Neural cell (in vitro differentiated cells): ENCODE measurements at regions not wholly inside any gene's neighbourhood (a gene's known extent, or its start where the extent isn't known, plus 50 kb on each side); places are given as distances from the start of the nearest gene placed in this dataset.

Experiments
- H2AFZ ChIP-seq: fragments of 200-600, 300-800 bp; sonication (generic), shearing (Covaris generic); 2 replicates; pipeline ENCODE4 v1.6.0; 2014; ENCODE audit warnings: low read depth, mild to moderate bottlenecking, antibody characterized with exemption, low read length, moderate library complexity
- H3F3A ChIP-seq: fragments of 200-600 bp; shearing (Covaris generic); 2 replicates; pipeline ENCODE4 v1.6.1; 2016; ENCODE audit warnings: mild to moderate bottlenecking, moderate library complexity, mixed read lengths, antibody characterized with exemption, low read length; ENCODE audit not compliant: insufficient read depth, poor library complexity, severe bottlenecking
- H3K27ac ChIP-seq: fragments of 200-600, 300-800 bp; sonication (generic), shearing (Covaris generic); 2 replicates; pipeline ENCODE4 v1.5.1; 2014; ENCODE audit warnings: mild to moderate bottlenecking, low read length, moderate library complexity
- H3K27me3 ChIP-seq: fragments of 300-800, 200-600 bp; sonication (generic), shearing (Covaris generic); 2 replicates; pipeline ENCODE4 v1.6.0; 2014; ENCODE audit warnings: mild to moderate bottlenecking, low read depth, low read length, moderate library complexity; ENCODE audit not compliant: insufficient read depth
- H3K36me3 ChIP-seq: fragments of 300-800, 200-600 bp; sonication (generic), shearing (Covaris generic); 2 replicates; pipeline ENCODE4 v1.5.1; 2014; ENCODE audit warnings: mild to moderate bottlenecking, antibody characterized with exemption, low read length, moderate library complexity; ENCODE audit not compliant: insufficient read depth
- H3K4me2 ChIP-seq: fragments of 300-800, 200-600 bp; sonication (generic), shearing (Covaris generic); 2 replicates; pipeline ENCODE4 v1.6.0; 2014; ENCODE audit warnings: mild to moderate bottlenecking, low read length
- H3K4me3 ChIP-seq: fragments of 300-800, 200-600 bp; sonication (generic), shearing (Covaris generic); 2 replicates; pipeline ENCODE4 v1.5.1; 2014; ENCODE audit warnings: mild to moderate bottlenecking, low read length, moderate library complexity
- H3K79me2 ChIP-seq: fragments of 200-600 bp; shearing (Covaris generic); replicated peaks from 2 replicates; pipeline ENCODE4 v1.6.0; 2014; ENCODE audit warnings: mild to moderate bottlenecking, low read length, moderate library complexity; ENCODE audit not compliant: insufficient read depth
- H3K9ac ChIP-seq: fragments of 300-800, 200-600 bp; sonication (generic), shearing (Covaris generic); 2 replicates; pipeline ENCODE4 v1.6.1; 2016; ENCODE audit warnings: mild to moderate bottlenecking, low read length, mixed read lengths
- H3K9me2 ChIP-seq: fragments of 200-600 bp; shearing (Covaris generic); 2 replicates; pipeline ENCODE4 v1.6.1; 2016; ENCODE audit warnings: mild to moderate bottlenecking, low read length, mixed read lengths; ENCODE audit not compliant: insufficient read depth
- H3K9me3 ChIP-seq: fragments of 200-600, 300-800 bp; sonication (generic), shearing (Covaris generic); 2 replicates; pipeline ENCODE4 v1.6.1; 2016; ENCODE audit warnings: mild to moderate bottlenecking, mixed run types, low read length, moderate library complexity, mixed read lengths
- H4K20me1 ChIP-seq: fragments of 200-600 bp; shearing (Covaris generic); 2 replicates; pipeline ENCODE4 v1.6.1; 2016; ENCODE audit warnings: mild to moderate bottlenecking, mixed run types; ENCODE audit not compliant: insufficient read depth
- EP300 ChIP-seq: fragments of 450-650 bp; conservative IDR thresholded peaks from 2 replicates; pipeline ENCODE4 v1.6.1; 2014; ENCODE audit warnings: antibody characterized with exemption, mild to moderate bottlenecking, moderate library complexity; ENCODE audit not compliant: poor library complexity, severe bottlenecking
- EZH2 ChIP-seq: fragments of 200-600, 300-800 bp; shearing (Covaris generic), sonication (generic); IDR thresholded peaks from 2 replicates; pipeline ENCODE4 v1.6.1; 2014; ENCODE audit warnings: antibody characterized with exemption, low read length, borderline replicate concordance, mild to moderate bottlenecking; ENCODE audit not compliant: insufficient read depth, poor library complexity, severe bottlenecking
- MXI1 ChIP-seq: fragments of 450-650 bp; conservative IDR thresholded peaks from 2 replicates; pipeline ENCODE4 v1.6.1; 2014; ENCODE audit warnings: antibody characterized with exemption, mild to moderate bottlenecking; ENCODE audit not compliant: poor library complexity, severe bottlenecking
- POLR2AphosphoS5 ChIP-seq: IDR thresholded peaks from 2 replicates; pipeline ENCODE4 v1.6.1; 2012
- RAD21 ChIP-seq: fragments of 450-650 bp; conservative IDR thresholded peaks from 2 replicates; pipeline ENCODE4 v1.6.1; 2014; ENCODE audit warnings: antibody characterized with exemption, mild to moderate bottlenecking, moderate library complexity
- SMC3 ChIP-seq: fragments of 450-650 bp; conservative IDR thresholded peaks from 2 replicates; pipeline ENCODE4 v1.6.1; 2014; ENCODE audit warnings: antibody characterized with exemption, mild to moderate bottlenecking, moderate library complexity; ENCODE audit not compliant: poor library complexity
- TAF1 ChIP-seq: IDR thresholded peaks from 2 replicates; pipeline ENCODE4 v1.6.1; 2012; ENCODE audit warnings: low read depth
- TF ChIP-seq, protein P1 (sequence below): IDR thresholded peaks from 2 replicates; pipeline ENCODE4 v1.6.1; 2012; ENCODE audit warnings: borderline replicate concordance
- TF ChIP-seq, protein P2 (sequence below): fragments of 450-650 bp; IDR thresholded peaks from 2 replicates; pipeline ENCODE4 v1.5.1; 2014; ENCODE audit warnings: antibody characterized with exemption, mild to moderate bottlenecking, moderate library complexity; ENCODE audit not compliant: poor library complexity, severe bottlenecking

DNA sequence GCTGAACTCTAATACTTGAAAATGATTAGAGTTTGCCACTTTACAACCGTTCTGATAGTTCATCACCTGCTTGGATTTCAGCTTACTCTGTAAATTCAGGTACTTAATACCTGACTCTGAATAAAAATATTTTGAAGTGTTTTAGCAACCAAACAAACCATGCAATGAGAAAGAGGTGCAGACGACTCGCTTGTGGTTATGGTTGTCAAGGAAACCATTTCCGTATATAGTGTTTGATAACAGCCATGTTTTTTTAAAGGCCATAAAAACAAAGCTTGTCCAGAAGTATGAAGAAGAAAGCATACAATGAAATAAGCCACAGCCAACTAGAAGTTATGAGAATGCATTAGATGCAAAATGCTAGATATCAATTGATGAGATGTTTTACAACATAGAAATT, 167.2 kb upstream of the HMCN1 start:
- no peaks in the 10 kb centered on the region for H3K79me2 ChIP-seq
- no peak overlapping the region for H3K27ac ChIP-seq
- no peak for TF ChIP-seq MXI1
- TF ChIP-seq EZH2, result no peak
- no peak for TF ChIP-seq TAF1
- no peaks in the 10 kb centered on the region for H3K27me3 ChIP-seq
- no peaks in the 10 kb centered on the region for H4K20me1 ChIP-seq
- H3K9ac ChIP-seq, result no peak overlapping the region
- no peak overlapping the region for H2AFZ ChIP-seq
- no peak overlapping the region for H3K4me2 ChIP-seq
- H3K36me3 ChIP-seq, result no peaks in the 10 kb centered on the region
- no peaks in the 10 kb centered on the region for H3F3A ChIP-seq
- no peak overlapping the region for H3K4me3 ChIP-seq
- H3K9me3 ChIP-seq, result no peaks in the 10 kb centered on the region
- no peaks in the 10 kb centered on the region for H3K9me2 ChIP-seq

DNA sequence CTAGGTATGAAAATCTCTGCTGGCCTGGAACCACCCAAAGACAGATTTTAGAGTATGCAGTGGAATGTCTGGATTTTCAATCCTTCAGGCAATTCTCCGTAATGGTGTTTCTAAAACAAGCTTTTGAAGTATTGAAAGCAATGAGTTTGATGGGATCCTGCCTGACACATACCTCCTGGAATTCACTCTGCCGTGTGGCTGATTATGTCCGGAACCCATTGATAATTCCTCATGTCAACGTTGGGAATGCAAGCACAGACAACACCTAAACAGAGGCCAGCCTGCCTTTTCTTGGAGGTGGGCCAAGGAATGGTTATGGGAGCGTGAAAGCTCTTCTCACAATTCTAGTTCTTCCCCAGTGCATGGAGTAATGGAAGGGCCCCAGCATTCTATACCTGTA, 168.9 kb upstream of the HMCN1 start:
- no peaks in the 10 kb centered on the region for H3F3A ChIP-seq
- H3K9ac ChIP-seq, result no peak overlapping the region
- H3K9me3 ChIP-seq, result no peaks in the 10 kb centered on the region
- H3K27me3 ChIP-seq, result no peaks in the 10 kb centered on the region
- H3K79me2 ChIP-seq, result no peaks in the 10 kb centered on the region
- no peak overlapping the region for H3K4me3 ChIP-seq
- H3K9me2 ChIP-seq, result no peaks in the 10 kb centered on the region
- no peaks in the 10 kb centered on the region for H3K36me3 ChIP-seq
- H2AFZ ChIP-seq, result no peak overlapping the region
- TF ChIP-seq POLR2AphosphoS5, result no peak
- no peak for TF ChIP-seq EP300
- TF ChIP-seq, protein P1, sequence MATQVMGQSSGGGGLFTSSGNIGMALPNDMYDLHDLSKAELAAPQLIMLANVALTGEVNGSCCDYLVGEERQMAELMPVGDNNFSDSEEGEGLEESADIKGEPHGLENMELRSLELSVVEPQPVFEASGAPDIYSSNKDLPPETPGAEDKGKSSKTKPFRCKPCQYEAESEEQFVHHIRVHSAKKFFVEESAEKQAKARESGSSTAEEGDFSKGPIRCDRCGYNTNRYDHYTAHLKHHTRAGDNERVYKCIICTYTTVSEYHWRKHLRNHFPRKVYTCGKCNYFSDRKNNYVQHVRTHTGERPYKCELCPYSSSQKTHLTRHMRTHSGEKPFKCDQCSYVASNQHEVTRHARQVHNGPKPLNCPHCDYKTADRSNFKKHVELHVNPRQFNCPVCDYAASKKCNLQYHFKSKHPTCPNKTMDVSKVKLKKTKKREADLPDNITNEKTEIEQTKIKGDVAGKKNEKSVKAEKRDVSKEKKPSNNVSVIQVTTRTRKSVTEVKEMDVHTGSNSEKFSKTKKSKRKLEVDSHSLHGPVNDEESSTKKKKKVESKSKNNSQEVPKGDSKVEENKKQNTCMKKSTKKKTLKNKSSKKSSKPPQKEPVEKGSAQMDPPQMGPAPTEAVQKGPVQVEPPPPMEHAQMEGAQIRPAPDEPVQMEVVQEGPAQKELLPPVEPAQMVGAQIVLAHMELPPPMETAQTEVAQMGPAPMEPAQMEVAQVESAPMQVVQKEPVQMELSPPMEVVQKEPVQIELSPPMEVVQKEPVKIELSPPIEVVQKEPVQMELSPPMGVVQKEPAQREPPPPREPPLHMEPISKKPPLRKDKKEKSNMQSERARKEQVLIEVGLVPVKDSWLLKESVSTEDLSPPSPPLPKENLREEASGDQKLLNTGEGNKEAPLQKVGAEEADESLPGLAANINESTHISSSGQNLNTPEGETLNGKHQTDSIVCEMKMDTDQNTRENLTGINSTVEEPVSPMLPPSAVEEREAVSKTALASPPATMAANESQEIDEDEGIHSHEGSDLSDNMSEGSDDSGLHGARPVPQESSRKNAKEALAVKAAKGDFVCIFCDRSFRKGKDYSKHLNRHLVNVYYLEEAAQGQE, result no peak
- TF ChIP-seq EZH2, result no peak
- no peak for TF ChIP-seq TAF1
- TF ChIP-seq RAD21, result no peak
- TF ChIP-seq, protein P2, sequence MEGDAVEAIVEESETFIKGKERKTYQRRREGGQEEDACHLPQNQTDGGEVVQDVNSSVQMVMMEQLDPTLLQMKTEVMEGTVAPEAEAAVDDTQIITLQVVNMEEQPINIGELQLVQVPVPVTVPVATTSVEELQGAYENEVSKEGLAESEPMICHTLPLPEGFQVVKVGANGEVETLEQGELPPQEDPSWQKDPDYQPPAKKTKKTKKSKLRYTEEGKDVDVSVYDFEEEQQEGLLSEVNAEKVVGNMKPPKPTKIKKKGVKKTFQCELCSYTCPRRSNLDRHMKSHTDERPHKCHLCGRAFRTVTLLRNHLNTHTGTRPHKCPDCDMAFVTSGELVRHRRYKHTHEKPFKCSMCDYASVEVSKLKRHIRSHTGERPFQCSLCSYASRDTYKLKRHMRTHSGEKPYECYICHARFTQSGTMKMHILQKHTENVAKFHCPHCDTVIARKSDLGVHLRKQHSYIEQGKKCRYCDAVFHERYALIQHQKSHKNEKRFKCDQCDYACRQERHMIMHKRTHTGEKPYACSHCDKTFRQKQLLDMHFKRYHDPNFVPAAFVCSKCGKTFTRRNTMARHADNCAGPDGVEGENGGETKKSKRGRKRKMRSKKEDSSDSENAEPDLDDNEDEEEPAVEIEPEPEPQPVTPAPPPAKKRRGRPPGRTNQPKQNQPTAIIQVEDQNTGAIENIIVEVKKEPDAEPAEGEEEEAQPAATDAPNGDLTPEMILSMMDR, result no peak
- TF ChIP-seq MXI1, result no peak
- no peak for TF ChIP-seq SMC3
- no peak overlapping the region for H3K27ac ChIP-seq
- no peak overlapping the region for H3K4me2 ChIP-seq
- H4K20me1 ChIP-seq, result no peaks in the 10 kb centered on the region

DNA sequence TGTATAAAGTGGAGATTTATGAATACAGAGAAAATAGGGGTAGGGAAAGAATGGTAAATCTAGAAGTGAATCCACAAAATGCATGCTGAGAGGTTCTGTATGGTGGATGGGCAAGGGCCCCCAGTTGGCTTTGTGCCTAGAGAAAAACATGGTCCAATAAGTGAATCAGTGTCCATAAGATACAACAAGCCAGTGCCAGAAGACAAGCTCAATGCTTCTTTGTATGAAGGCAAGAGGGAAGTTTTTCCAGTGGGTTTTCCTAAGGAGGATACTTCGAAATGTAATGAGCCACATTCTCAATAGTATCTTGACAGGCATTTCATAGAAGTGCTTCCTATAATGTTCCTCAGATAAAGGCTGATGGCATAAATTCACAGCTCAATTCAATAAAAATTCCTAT, 169.4 kb upstream of the HMCN1 start:
- Histone ChIP-seq H3K4me2 (no peak overlapping the region), H3K27me3 (no peaks in the 10 kb centered on the region), H2AFZ (no peak overlapping the region), H3K4me3 (no peak overlapping the region), H4K20me1 (no peaks in the 10 kb centered on the region), H3K36me3 (no peaks in the 10 kb centered on the region), H3K9me3 (no peaks in the 10 kb centered on the region), H3K27ac (no peak overlapping the region), H3K79me2 (no peaks in the 10 kb centered on the region), H3F3A (no peaks in the 10 kb centered on the region), H3K9me2 (no peaks in the 10 kb centered on the region), H3K9ac (no peak overlapping the region)
- TF ChIP-seq MXI1 (no peak), POLR2AphosphoS5 (no peak), SMC3 (no peak), RAD21 (no peak), EP300 (no peak), EZH2 (no peak), TAF1 (no peak)
- TF ChIP-seq, protein P1, result no peak
- TF ChIP-seq, protein P2, result no peak
